ENCODE measurements at regions not wholly inside any gene's neighbourhood (a gene's known extent, or its start where the extent isn't known, plus 50 kb on each side); places are given as distances from the start of the nearest gene placed in this dataset.
A peak's percentile ranks its signal among the peaks of the same experiment; 100 is the strongest.

DNA sequence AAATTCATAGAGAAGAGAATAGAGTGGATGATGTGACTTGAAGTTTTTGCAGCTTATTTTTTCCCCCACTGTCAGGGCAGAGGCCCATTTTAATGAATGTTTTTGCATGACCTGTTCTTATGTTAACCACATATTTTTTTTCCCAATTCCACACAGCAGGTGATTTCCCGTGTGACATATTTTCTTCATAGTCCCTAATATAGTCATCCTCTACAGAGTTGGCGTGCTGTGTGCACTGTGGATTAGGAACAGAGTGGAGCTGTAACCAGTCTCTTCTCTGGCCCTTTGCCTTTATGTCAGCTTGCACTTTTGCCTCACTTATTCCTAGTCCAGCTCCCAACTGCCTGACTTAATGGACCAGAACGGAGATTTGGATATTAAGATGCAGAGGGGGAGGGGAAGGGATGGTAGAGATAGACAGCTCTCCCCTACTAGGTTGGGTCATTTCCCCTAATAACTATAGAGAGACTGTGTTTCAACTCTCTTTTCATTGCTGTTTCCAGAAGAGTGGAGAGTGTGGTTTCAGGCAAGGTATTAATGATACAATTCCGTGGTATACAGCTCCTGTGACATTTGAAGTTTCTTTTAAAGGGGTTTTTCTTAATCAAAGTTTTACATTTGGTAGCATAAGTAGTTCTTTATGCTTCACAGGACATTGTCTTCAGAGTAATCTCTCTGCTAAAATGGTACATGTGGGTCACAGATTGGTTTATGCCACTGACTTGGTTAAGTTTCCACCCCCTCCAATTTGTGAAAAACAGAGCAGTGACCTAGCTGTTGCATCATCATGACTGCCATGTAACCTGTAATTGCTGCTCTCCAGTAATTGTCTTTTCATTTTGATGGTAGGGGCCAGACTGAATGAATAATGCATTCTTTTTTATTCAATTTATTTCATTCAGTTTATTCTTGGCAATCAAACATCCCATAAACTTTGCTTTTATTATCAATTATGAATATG, 161.3 kb downstream of the HAUS1 start:
- DNase-seq (ENCODE audit: low spot score) = no peak

DNA sequence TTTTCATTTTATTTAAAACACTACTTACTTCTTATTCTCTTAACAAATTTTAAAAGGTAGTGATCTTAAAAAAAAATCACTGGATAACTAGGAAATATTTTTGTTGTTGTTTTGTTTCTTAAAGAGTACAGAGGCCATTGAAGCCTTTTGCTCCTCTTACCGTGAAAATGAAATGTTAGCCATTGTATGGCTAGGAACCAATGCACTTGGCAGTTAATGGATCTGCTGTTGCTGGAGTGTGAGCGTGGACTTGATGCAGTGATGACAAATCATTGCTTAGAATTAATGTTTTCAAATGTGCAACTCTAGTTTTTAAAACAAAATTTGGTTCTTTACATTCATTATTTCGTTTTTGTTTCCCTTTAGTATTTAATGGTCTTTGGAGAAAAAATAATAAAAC, 162.3 kb downstream of the HAUS1 start:
- DNase-seq (ENCODE audit: low spot score) = no peak

DNA sequence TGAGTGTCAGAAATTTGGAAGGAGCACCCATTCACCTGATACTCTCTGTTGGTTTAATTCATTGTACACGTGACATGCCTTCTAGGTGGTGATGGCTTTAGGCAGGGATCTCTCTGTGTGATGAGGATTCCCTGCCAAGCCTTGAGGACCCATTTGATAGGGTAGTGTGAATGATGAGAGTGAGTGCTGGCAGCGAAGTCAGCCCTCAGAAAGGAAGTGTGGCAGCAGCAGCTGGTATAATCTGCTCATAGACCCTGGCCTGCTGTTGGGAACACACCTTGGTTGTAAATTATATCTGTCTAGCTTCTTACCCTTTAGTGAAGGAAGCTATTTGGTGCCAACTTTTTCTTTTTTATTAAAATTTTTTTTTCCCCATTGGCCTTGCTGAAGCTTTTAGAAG, 164.5 kb downstream of the HAUS1 start:
- DNase-seq (ENCODE audit: low spot score) = no peak

DNA sequence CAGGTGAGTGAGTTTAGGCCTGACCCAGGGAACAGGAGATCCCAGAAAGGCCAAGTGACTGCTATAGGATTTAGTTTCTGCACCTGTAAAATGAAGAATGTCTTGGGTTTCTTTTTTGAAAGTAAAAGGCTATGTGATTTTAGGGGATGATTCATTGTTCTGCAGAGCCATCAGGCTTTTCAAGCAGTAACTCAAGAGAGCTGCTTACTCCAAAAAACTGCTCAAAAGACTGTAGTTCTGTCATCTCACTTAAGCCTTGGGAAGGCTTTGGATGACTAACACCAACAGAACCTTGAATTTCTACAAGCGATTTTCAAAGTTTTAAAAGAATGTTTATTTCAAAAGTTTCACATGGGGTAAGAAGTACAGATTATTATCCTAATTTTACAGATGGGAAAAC, 165.1 kb downstream of the HAUS1 start:
- no peak for DNase-seq (ENCODE audit: low spot score)

DNA sequence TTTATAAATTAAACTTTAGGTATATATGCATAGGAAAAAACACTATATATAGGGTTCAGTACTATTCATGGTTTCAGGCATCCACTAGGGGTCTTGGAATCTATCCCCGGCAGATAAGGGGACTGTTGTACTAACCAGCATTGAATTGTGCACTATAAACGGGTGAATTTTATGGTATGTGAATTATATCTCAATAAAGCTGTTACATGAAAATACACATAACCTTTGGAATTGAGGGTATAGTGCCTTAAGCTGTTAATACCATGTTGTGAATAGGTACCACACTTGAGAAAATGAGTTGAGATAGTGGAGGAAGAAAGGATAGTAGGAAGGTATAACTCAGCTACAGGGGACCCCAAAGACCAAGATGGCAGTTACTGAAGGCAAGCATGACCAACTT, 167.3 kb downstream of the HAUS1 start:
- no peak for DNase-seq (ENCODE audit: low spot score)

DNA sequence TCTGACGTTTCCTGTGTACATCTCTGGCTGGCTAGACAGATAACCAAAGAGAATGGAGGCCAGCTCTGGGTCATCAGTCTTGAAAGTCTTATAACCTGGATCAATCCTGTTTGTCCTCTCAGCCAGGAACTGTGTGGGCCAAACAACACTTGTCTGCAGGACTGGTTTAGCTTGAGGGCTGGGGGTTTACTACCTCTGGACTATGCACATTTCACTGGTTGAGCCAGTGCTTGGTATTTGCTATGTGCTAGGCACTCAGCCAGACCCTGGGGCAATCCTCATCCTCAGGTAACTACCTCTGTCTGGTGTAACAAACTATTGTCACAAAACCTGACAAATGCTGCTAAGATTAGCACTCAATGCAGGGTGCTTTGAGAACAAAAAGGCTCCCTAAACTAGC, 169.7 kb downstream of the HAUS1 start:
- no peak for DNase-seq (ENCODE audit: low spot score)

DNA sequence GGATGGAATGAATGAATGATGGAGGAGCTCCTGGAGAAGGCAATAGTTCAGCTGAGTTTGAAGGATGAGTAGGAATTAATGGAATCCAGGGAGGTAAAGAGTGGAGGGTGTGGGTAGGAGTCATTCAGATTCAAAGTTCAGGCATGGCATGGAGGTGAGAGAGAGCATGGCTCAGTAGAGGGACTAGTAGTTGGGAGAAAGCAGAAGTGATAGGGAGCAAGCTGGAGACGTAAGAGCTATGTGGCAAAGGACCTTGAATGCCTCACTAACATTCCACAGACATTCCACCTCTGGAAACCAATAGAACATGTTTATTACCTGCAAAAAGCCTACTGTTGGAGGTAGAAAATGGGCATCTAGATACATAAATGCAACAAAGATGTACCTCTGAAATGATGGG, 170.1 kb downstream of the HAUS1 start:
- no peak for DNase-seq (ENCODE audit: low spot score)

DNA sequence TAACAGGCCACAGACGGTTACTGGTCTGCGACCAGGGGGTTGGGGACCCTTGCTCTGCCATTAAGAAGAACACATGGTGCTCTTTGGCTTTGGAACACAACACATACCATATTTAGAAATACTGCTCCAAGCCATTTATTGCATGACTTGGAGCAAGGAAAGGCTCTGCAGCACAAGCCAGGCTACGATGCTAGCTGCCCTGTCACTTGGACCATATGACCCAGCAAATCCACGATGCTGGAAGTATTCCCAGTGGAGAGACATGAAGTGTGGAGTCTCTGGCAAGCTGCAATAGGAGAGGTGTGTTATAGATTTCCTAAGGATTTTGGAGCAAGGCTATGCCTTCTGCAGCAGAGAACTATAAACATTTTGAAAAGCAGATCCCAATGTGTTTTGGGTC, 171.2 kb downstream of the HAUS1 start:
- DNase-seq (ENCODE audit: low spot score) = no peak

DNA sequence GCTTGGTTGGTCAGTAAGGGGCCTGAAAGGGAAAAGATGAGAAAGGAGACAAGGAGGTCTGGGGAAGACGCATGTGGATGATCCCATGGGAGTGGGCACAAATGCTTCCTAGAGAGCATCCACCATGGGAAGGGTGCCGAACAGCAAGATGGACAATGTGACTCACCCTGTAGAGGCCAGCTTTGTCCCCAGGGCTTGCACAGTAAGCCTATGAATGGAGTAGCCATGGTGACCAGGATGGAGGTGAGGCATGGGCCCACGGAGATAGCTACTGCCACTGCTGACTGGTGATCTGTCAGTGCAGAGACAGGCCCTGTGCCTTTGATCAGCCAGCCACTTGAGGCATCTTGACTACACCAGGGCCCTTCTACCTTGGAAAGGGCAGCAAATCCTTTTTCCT, 172.6 kb downstream of the HAUS1 start:
- DNase-seq (ENCODE audit: low spot score) = no peak

DNA sequence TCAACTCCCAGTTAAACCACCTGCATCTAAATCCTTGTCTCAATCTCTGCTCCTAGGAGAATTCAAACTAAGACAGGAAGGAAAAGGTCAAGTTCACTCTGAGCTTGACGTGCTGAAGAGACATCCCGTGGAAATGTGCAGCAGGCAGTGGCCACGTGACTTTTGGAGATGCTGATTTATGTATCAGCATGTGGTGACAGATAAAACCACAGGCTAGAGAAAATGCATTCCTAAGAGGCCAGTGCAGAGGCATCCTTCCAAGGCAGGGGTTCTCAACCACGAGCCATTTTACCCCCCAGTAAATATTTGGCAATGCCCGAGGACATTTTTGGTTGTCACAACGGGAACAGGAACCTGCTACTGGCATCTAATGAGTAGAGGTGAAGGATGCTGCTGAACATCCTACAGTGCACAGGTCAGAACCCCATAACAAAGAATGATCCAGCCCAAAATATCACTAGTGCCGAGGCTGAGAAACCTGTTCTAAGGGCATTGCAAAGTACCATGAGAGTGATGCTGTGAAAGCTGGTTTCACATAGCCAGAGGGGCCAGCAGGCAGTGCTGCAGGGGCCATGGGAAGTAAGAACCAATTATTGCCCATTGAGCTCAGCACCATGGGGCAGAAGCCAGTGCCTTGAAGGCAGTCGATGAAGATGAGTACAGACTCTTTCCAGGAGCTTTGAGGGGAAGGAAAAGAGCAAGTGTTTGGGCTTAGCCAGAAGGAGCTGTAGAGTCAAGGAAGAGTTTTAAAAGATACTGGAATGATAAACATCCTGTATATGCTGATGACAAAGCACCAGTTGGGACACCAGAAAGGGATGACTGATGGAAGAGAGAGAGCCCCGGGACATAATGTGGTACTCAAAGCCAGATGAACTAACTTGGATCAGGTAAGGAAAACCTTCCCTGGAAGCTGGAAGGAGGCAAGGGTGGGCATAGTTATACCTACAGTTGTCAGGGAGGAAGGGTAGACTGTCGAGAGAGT, 174.6 kb downstream of the HAUS1 start:
- DNase-seq (ENCODE audit: low spot score) = no peak

DNA sequence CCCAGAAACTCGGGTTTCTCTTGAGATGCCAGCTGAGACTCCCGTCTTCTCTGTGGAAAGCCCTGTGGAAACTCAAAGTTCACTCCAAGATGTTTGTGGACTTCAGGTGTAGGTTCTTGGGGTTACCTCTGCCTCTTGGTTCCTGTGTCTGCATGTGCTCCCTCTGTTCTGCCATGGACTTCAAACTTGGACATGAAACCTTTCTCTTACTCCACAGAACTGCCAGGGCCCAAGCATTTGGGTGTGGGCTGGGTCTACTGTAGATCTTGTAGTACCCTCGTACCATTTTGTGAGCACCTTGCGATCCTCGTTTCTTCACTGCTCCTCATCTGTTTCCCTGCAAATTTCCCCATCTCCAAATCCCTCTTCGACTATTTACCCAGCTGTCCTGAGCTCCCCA, 175.5 kb downstream of the HAUS1 start:
- DNase-seq (ENCODE audit: low spot score) = peak; percentile 59

DNA sequence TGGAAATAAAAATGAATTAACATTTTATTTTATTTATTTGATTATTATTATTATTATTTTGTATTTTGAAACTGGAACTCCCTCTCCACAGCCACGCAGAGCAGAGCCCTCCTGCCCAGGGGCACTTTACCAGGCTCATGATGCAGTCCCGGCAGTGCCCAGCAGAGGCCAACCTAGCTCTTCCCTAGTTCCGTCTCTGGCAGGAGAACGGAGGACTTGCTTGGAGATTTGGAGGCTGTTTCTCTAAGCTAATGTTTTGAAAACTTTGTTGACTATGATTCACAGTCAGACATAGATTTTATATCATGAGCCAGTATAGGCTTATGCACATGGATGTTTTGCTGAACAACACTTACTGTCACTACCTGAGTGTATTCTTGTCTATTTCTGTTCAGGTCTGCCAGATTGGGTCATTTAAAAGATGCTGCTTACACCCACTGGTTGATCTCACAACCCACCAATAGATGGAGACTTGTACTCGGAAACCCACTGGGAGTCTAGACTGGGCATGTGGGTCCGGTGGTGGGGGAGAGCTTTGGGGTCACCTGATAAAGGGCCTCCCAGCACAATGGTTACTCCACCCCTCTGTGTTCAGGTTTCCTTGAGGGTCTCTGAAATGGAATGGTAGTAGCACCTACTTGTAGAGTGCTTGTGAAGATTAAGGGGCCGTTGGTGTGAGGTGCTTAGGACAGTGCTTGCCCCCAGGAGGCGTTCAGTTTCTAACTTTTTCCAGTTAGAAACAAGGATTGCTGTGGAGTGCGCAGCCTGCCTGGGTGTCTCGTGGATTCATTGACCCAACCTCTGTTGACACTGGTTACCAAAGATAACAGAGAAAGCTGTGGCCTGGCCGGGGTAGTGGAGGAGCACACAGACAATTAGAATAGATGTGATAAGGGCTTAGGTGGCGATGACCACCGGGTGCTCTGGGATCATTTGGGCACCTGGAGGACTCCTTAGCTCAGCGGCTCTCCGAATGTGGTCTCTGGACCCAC, 177.3 kb downstream of the HAUS1 start:
- no peak for DNase-seq (ENCODE audit: low spot score)

DNA sequence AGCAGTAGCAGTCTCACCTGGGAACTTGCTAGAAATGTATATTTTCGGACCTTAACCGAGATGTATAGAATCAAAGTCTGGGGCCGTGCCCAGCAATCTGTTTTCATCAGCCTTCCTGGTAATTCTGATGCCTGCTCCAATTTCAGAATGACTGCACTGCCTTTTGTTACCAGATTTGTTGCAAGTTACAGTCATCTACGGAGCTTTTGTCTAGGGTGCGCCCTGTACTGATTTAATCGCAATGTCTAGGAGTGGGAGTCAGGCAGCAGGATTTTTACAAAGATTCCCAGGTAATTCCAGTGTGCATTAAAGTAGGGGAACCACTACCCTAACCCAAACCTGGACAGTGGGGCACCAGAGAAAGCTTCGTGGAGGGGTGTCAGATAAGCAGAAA, 178.0 kb downstream of the HAUS1 start:
- DNase-seq (ENCODE audit: low spot score) = no peak

DNA sequence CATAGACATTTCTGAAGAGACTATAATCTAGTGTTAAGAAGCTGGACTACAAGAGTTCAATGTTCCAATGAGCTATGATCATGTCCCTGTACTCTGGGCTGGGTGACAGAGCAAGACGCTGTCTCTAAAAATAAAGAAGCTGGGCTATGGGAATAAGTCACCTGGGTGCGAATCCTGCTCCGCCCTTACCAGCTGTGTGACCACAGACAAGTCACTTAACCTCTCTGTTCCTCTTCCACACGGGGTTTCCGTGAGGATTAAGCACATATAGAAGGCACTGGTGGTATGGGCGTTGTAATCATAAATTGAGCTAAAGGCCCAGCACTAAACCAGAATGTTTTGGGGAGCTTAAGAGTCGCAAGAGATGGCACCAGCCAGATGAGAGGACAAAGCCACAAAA, 178.5 kb downstream of the HAUS1 start:
- DNase-seq (ENCODE audit: low spot score) = no peak

DNA sequence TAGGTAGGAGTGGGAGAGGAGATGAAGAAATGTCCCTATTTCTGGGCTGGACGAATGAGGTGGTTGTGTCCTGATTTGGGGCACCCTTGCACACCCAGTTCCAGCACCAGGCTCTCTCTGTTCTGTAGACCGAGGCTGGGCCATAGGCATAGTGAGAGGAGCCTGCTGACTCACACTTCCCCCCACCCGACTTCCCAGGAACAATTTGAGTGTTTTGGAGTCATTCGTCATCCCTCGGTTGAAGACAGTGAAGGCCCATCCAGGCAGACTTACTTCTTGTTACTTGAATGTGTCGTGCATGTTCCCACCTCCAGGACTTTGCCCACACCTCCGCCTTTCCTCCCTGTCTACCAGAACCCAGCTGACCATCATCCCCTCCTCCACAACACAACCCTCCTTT, 179.1 kb downstream of the HAUS1 start:
- peak; percentile 49 for DNase-seq (ENCODE audit: low spot score)

DNA sequence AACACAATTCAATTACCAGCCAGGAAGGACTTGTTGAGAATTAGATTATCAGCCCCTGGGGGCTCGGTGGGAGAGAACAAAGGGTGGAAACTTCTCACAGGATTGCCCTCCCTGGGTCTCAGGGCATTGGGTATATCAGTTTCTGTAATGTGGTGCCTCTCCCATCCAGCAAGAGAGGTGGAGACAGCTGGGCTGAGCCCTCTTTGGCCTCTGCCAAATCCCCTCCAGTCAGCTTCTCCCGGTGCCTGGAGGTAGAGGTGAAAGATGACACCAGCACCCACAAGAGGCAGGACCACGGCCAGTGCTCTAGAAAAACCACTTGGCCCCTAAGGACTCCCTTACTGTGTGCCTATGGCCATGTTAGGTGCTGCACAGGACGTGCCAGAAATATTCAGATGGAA, 179.7 kb downstream of the HAUS1 start:
- peak; percentile 26 for DNase-seq (ENCODE audit: low spot score)

DNA sequence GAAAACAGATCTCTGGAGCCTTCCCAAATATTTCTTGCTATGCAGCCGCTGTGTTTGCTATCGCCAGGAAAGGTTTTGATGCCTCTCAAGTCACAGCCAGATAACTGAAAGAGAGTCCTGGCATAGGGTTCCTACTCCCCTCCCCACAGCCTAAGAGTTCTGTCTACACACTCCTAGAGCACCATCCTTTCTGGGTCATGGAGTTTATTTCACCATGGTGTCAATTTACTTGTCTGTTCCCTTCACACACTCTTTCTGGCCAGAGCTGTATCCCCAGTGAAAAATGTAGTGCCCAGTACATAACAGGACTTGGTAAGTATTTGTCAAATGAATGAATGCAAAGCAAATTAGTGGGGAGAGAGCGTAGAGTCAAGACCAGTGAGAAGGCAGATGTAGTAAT, 185.3 kb downstream of the HAUS1 start:
- DNase-seq (ENCODE audit: low spot score) = peak; percentile 14

DNA sequence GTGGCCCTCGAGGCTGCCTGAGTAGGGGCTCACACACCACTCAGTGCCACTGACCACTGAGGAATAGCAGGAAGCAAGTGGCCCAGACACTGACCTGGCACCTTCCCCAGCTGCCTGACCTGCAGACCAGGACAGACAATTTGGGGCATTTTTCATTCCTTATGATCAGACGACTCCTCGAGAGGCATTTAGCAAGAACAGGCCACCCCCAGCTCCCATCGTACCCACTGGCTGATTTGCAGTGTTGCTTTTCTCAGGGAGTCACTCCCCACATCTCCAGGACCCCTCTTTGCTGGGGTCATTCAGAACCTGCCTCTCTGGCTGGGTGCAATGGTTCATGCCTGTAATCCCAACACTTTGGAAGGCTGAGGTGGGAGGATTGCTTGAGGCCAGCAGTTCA, 185.7 kb downstream of the HAUS1 start:
- peak; percentile 74 for DNase-seq (ENCODE audit: low spot score)

DNA sequence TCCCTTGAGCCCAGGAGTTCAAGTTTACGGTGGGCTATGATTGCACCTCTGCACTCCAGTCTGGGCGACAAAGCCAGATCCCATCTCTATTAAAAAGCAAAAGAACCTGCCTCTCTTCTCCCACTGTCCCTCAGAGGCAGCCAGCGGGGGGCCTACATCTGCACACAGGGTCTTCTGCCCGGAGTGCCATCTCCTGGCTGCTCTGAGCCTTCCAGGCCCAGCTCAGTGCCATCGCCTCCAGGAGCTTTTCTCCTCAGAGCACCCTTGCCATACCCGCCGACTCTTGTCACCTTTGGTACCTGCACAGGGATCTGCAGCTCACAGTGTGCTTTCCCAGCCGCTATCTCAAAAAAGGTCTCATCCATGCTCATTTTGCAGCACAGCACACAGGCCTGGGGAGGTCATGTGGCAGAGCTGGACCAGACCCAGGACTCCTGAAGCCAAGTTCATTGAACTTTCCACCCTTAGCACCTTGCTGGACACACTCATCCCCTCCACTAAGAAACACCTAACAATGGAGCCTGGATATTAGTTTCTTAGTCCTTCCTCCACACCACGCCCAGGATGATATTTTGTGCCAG, 186.3 kb downstream of the HAUS1 start:
- DNase-seq (ENCODE audit: low spot score) = peak; percentile 51

DNA sequence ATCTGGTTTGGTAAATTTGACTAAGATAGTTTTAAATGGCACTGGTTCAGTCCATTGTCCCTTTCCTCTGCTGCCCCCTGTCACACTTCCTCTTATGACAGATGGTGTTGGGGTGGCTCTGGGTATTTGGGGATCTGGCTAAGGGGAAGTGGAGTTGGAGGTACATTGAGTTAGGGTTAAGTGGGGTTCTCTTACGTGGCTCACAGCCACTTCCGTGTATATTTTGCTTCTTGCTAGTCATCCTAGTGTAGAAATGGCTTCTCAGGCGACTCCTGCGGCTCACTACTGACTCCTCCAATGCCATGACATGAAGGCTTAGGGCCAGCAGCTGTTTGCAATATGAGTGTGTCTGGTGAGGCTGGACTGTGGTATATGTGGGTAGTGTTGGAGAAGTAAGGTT, 187.0 kb downstream of the HAUS1 start:
- peak; percentile 28 for DNase-seq (ENCODE audit: low spot score)

Measured in mesenteric fat pad (tissue), 1 donor.